ENCODE measurements at regions not wholly inside any gene's neighbourhood (a gene's known extent, or its start where the extent isn't known, plus 50 kb on each side); places are given as distances from the start of the nearest gene placed in this dataset.

- no peaks in the 10 kb centered on the region for H3K36me3 ChIP-seq
- H3K9me3 ChIP-seq, result no peaks in the 10 kb centered on the region
- no peak for TF ChIP-seq CTCF (IDR thresholded peaks at IDR 0.05)
- intact Hi-C loops (cut with DNase I), result no loop called here
- DNase-seq, result no peak
- no peak overlapping the region for H3K9ac ChIP-seq (ENCODE audit: low read depth in 2 of 2, low read length in 2 of 2)
- no peaks in the 10 kb centered on the region for H3K4me1 ChIP-seq
- H3K4me3 ChIP-seq, result no peak overlapping the region
- H3K27ac ChIP-seq, result no peak overlapping the region
- no peaks in the 10 kb centered on the region for H3K27me3 ChIP-seq
Measured at GRCh38 chr2:48135797-48136196, 178.7 kb upstream of the FOXN2 start.

GRCh38 chr2:48137829-48138228 lies 176.7 kb upstream of the FOXN2 start:
- no peaks in the 10 kb centered on the region for H3K9me3 ChIP-seq
- H3K36me3 ChIP-seq, result no peaks in the 10 kb centered on the region
- H3K4me3 ChIP-seq, result no peak overlapping the region
- no peak for DNase-seq
- no peaks in the 10 kb centered on the region for H3K27me3 ChIP-seq
- H3K27ac ChIP-seq, result no peak overlapping the region
- intact Hi-C loops (cut with DNase I), result no loop called here
- H3K9ac ChIP-seq (ENCODE audit: low read depth in 2 of 2, low read length in 2 of 2), result no peak overlapping the region
- TF ChIP-seq CTCF (IDR thresholded peaks at IDR 0.05), result no peak
- H3K4me1 ChIP-seq, result no peaks in the 10 kb centered on the region

GRCh38 chr2:48138898-48139297 lies 175.6 kb upstream of the FOXN2 start:
- Histone ChIP-seq H3K27me3 (no peaks in the 10 kb centered on the region), H3K9me3 (no peaks in the 10 kb centered on the region), H3K4me1 (no peaks in the 10 kb centered on the region), H3K36me3 (no peaks in the 10 kb centered on the region), H3K9ac (ENCODE audit: low read depth in 2 of 2, low read length in 2 of 2) (no peak overlapping the region), H3K4me3 (no peak overlapping the region), H3K27ac (no peak overlapping the region)
- DNase-seq, result no peak
- intact Hi-C loops (cut with DNase I), result no loop called here
- no peak for TF ChIP-seq CTCF (IDR thresholded peaks at IDR 0.05)

GRCh38 chr2:48140586-48140985 lies 173.9 kb upstream of the FOXN2 start:
- H3K9ac ChIP-seq (ENCODE audit: low read depth in 2 of 2, low read length in 2 of 2), result no peak overlapping the region
- H3K36me3 ChIP-seq, result no peaks in the 10 kb centered on the region
- H3K27me3 ChIP-seq, result no peaks in the 10 kb centered on the region
- H3K4me3 ChIP-seq, result no peak overlapping the region
- DNase-seq, result no peak
- H3K9me3 ChIP-seq, result no peaks in the 10 kb centered on the region
- no peaks in the 10 kb centered on the region for H3K4me1 ChIP-seq
- no peak for TF ChIP-seq CTCF (IDR thresholded peaks at IDR 0.05)
- intact Hi-C loops (cut with DNase I), result no loop called here
- H3K27ac ChIP-seq, result no peak overlapping the region

- Histone ChIP-seq H3K36me3 (no peaks in the 10 kb centered on the region), H3K27me3 (no peaks in the 10 kb centered on the region), H3K4me1 (no peaks in the 10 kb centered on the region), H3K27ac (no peak overlapping the region), H3K9me3 (no peaks in the 10 kb centered on the region), H3K4me3 (no peak overlapping the region), H3K9ac (ENCODE audit: low read depth in 2 of 2, low read length in 2 of 2) (no peak overlapping the region)
- DNase-seq, result no peak
- intact Hi-C loops (cut with DNase I), result no loop called here
- no peak for TF ChIP-seq CTCF (IDR thresholded peaks at IDR 0.05)
Measured at GRCh38 chr2:48144777-48145176, 169.7 kb upstream of the FOXN2 start.

All from colonic mucosa (tissue), 4 donors.